NCI-H748 treated with DMSO at 0.1 percent for 48 hours (cell line): ENCODE measurements at regions not wholly inside any gene's neighbourhood (a gene's known extent, or its start where the extent isn't known, plus 50 kb on each side); places are given as distances from the start of the nearest gene placed in this dataset.
"Not testable (repeated sequence)": the region's sequence is repeated elsewhere in the genome, so short reads cannot be mapped to it uniquely, and the experiment has no call there.

Source experiments
- DNase-seq: peaks from one replicate; lab custom pipeline; 2025; lab: John Stamatoyannopoulos, UW

GRCh38 chr12:91887957-91888356, 257.7 kb downstream of the BTG1 start:
- no peak for DNase-seq

GRCh38 chr12:91885851-91886731, 259.6 kb downstream of the BTG1 start:
- DNase-seq, result no peak

- DNase-seq, result no peak
Observed at GRCh38 chr12:91884230-91884629, 261.4 kb downstream of the BTG1 start.

GRCh38 chr12:91883811-91884210, 261.8 kb downstream of the BTG1 start:
- DNase-seq, result no peak

GRCh38 chr12:91882910-91883309, 262.7 kb downstream of the BTG1 start:
- DNase-seq, result no peak

GRCh38 chr12:91880528-91880927, 265.1 kb downstream of the BTG1 start:
- DNase-seq, result no peak

GRCh38 chr12:91877456-91878235, 268.0 kb downstream of the BTG1 start:
- peak; percentile 89 for DNase-seq

GRCh38 chr12:91877022-91877421, 268.6 kb downstream of the BTG1 start:
- peak; percentile 92 for DNase-seq

GRCh38 chr12:91875671-91876070, 270.0 kb downstream of the BTG1 start:
- DNase-seq, result not testable (repeated sequence)

- DNase-seq, result no peak
Observed at GRCh38 chr12:91874086-91874865, 271.4 kb downstream of the BTG1 start.

GRCh38 chr12:91871751-91872150, 273.9 kb downstream of the BTG1 start:
- no peak for DNase-seq

GRCh38 chr12:91870872-91871707, 274.6 kb downstream of the BTG1 start:
- DNase-seq, result peak; percentile 63

GRCh38 chr12:91868054-91868453, 277.6 kb downstream of the BTG1 start:
- DNase-seq, result peak; percentile 66

- peak; percentile 93 for DNase-seq
Observed at GRCh38 chr12:91866566-91866965, 279.1 kb downstream of the BTG1 start.

- no peak for DNase-seq
Observed at GRCh38 chr12:91863702-91864101, 281.9 kb downstream of the BTG1 start.

- DNase-seq, result no peak
Observed at GRCh38 chr12:91861554-91861953, 284.1 kb downstream of the BTG1 start.

GRCh38 chr12:91859347-91859746, 286.3 kb downstream of the BTG1 start:
- no peak for DNase-seq

- no peak for DNase-seq
Observed at GRCh38 chr12:91857813-91858542, 287.7 kb downstream of the BTG1 start.

GRCh38 chr12:91854725-91855124, 290.9 kb downstream of the BTG1 start:
- no peak for DNase-seq

GRCh38 chr12:91853350-91854127, 292.1 kb downstream of the BTG1 start:
- DNase-seq, result no peak
